HG03108 (cell line): ENCODE measurements at regions not wholly inside any gene's neighbourhood (a gene's known extent, or its start where the extent isn't known, plus 50 kb on each side); places are given as distances from the start of the nearest gene placed in this dataset.
"Not testable (repeated sequence)": the region's sequence is repeated elsewhere in the genome, so short reads cannot be mapped to it uniquely, and the experiment has no call there.

Source experiments
- ATAC-seq: cut with Tn5 transposase; IDR thresholded peaks from one replicate; pipeline ENCODE4 v1.9.1; 2021; ENCODE audit warnings: moderate library complexity; ENCODE audit not compliant: unreplicated experiment

- no peak for ATAC-seq
Observed at GRCh38 chr20:50354721-50355589, 155.2 kb upstream of the PTPN1 start.

GRCh38 chr20:50355590-50356524 lies 154.3 kb upstream of the PTPN1 start:
- ATAC-seq = no peak

- ATAC-seq = no peak
Observed at GRCh38 chr20:50356525-50356885, 153.7 kb upstream of the PTPN1 start.

GRCh38 chr20:50356962-50357782 lies 153.0 kb upstream of the PTPN1 start:
- no peak for ATAC-seq

GRCh38 chr20:50357783-50358161 lies 152.4 kb upstream of the PTPN1 start:
- no peak for ATAC-seq

GRCh38 chr20:50358166-50358565 lies 152.0 kb upstream of the PTPN1 start:
- no peak for ATAC-seq

- ATAC-seq = no peak
Observed at GRCh38 chr20:50358971-50359370, 151.2 kb upstream of the PTPN1 start.

- no peak for ATAC-seq
Observed at GRCh38 chr20:50359607-50360217, 150.5 kb upstream of the PTPN1 start.

GRCh38 chr20:50360218-50360672 lies 149.9 kb upstream of the PTPN1 start:
- no peak for ATAC-seq

- no peak for ATAC-seq
Observed at GRCh38 chr20:50360921-50361320, 149.3 kb upstream of the PTPN1 start.

- ATAC-seq = not testable (repeated sequence)
Observed at GRCh38 chr20:50362177-50362576, 148.0 kb upstream of the PTPN1 start.

- no peak for ATAC-seq
Observed at GRCh38 chr20:50363027-50363426, 147.2 kb upstream of the PTPN1 start.

GRCh38 chr20:50363479-50363878 lies 146.7 kb upstream of the PTPN1 start:
- no peak for ATAC-seq

GRCh38 chr20:50364542-50364941 lies 145.6 kb upstream of the PTPN1 start:
- no peak for ATAC-seq

GRCh38 chr20:50366270-50367103 lies 143.7 kb upstream of the PTPN1 start:
- ATAC-seq = no peak

- no peak for ATAC-seq
Observed at GRCh38 chr20:50367104-50367674, 143.0 kb upstream of the PTPN1 start.

GRCh38 chr20:50367739-50368375 lies 142.3 kb upstream of the PTPN1 start:
- no peak for ATAC-seq

GRCh38 chr20:50368386-50368785 lies 141.8 kb upstream of the PTPN1 start:
- no peak for ATAC-seq

- no peak for ATAC-seq
Observed at GRCh38 chr20:50368813-50369224, 141.4 kb upstream of the PTPN1 start.
